Parathyroid adenoma (tissue), 2 donors: ENCODE measurements at regions not wholly inside any gene's neighbourhood (a gene's known extent, or its start where the extent isn't known, plus 50 kb on each side); places are given as distances from the start of the nearest gene placed in this dataset.

Experiments
- H2AFZ ChIP-seq: fragments of 300-600 bp; sonication (generic); one replicate; pipeline ENCODE4 v1.7.0; 2017; ENCODE audit warnings: antibody characterized with exemption, mild to moderate bottlenecking
- H3K27ac ChIP-seq: fragments of 300-600 bp; sonication (generic); one replicate; pipeline ENCODE4 v1.7.0; 2017
- H3K27me3 ChIP-seq: fragments of 300-600 bp; sonication (generic); one replicate; pipeline ENCODE4 v1.7.0; 2017; ENCODE audit warnings: low read length; ENCODE audit not compliant: control insufficient read depth, insufficient read depth
- H3K36me3 ChIP-seq: fragments of 300-600 bp; sonication (generic); one replicate; pipeline ENCODE4 v1.7.0; 2017; ENCODE audit warnings: low read length; ENCODE audit not compliant: control insufficient read depth, insufficient read depth
- H3K4me1 ChIP-seq: fragments of 300-600 bp; sonication (generic); one replicate; pipeline ENCODE4 v1.7.0; 2017; ENCODE audit warnings: control low read depth
- H3K4me2 ChIP-seq: fragments of 300-600 bp; sonication (generic); one replicate; pipeline ENCODE4 v1.7.0; 2017; ENCODE audit warnings: low read length
- H3K4me3 ChIP-seq: fragments of 300-600 bp; sonication (generic); one replicate; pipeline ENCODE4 v1.7.0; 2017; ENCODE audit warnings: low read depth, low read length
- H3K79me2 ChIP-seq: fragments of 300-600 bp; sonication (generic); one replicate; pipeline ENCODE4 v1.7.0; 2017; ENCODE audit warnings: control low read depth
- H3K9ac ChIP-seq: fragments of 300-600 bp; sonication (generic); one replicate; pipeline ENCODE4 v1.7.0; 2017; ENCODE audit warnings: mild to moderate bottlenecking
- H3K9me3 ChIP-seq: fragments of 300-600 bp; sonication (generic); one replicate; pipeline ENCODE4 v1.7.0; 2017; ENCODE audit warnings: low read length; ENCODE audit not compliant: control insufficient read depth
- TF ChIP-seq, protein P1 (sequence below): fragments of 300-600 bp; sonication (generic); IDR thresholded peaks from one replicate; pipeline ENCODE4 v1.7.0; 2017; ENCODE audit warnings: antibody characterized with exemption, mild to moderate bottlenecking
- donor health status: primary hyperparathyroidism.

DNA sequence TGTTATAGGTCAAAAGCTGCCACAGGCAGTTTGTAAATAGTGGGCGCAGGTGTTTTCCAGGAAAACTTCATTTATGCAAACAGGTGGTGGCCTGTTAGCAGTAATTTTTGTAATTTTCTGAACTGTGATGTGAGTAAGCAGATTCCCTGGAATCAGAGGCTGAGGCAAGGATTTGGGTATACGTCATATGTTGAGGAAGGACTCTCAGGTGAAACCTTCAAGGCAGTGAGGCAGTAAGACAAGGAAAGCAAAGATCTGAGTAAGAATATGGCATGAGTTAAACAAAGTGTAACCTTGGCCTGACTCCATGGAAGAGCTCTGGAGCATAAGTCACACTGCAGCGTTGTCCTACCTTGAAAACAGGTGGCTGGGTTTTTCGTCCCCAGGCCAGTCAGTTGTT lies 291.1 kb upstream of the BTBD3 start:
- no peak overlapping the region for H2AFZ ChIP-seq
- H3K9me3 ChIP-seq, result no peaks in the 10 kb centered on the region
- no peak overlapping the region for H3K27ac ChIP-seq
- H3K4me1 ChIP-seq, result no peaks in the 10 kb centered on the region
- no peak overlapping the region for H3K4me3 ChIP-seq
- H3K4me2 ChIP-seq, result no peak overlapping the region
- H3K79me2 ChIP-seq, result no peaks in the 10 kb centered on the region
- H3K36me3 ChIP-seq, result no peaks in the 10 kb centered on the region
- no peak overlapping the region for H3K9ac ChIP-seq
- TF ChIP-seq, protein P1, sequence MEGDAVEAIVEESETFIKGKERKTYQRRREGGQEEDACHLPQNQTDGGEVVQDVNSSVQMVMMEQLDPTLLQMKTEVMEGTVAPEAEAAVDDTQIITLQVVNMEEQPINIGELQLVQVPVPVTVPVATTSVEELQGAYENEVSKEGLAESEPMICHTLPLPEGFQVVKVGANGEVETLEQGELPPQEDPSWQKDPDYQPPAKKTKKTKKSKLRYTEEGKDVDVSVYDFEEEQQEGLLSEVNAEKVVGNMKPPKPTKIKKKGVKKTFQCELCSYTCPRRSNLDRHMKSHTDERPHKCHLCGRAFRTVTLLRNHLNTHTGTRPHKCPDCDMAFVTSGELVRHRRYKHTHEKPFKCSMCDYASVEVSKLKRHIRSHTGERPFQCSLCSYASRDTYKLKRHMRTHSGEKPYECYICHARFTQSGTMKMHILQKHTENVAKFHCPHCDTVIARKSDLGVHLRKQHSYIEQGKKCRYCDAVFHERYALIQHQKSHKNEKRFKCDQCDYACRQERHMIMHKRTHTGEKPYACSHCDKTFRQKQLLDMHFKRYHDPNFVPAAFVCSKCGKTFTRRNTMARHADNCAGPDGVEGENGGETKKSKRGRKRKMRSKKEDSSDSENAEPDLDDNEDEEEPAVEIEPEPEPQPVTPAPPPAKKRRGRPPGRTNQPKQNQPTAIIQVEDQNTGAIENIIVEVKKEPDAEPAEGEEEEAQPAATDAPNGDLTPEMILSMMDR, result no peak
- no peaks in the 10 kb centered on the region for H3K27me3 ChIP-seq

DNA sequence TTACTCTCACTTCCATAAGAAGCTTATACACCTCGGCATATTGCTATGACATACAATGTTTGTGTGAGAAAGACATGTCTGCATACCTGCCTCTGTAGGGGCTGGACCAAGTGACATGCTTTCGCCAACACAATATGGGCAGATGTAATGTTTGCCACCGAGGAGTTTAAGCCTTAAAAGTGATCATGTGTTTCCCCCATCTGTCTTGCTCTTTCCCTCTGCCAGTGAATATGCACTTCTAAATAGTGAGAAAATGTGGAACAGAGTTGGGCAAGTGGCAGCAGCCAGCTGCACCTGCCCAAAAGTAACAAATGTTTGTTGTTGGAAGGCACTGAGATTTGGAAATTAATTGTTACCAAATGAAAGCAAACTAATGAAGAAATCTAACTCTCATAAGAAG lies 274.8 kb upstream of the BTBD3 start:
- TF ChIP-seq, protein P1, result no peak
- Histone ChIP-seq H2AFZ (no peak overlapping the region), H3K27me3 (no peaks in the 10 kb centered on the region), H3K4me3 (no peak overlapping the region), H3K9ac (no peak overlapping the region), H3K4me2 (no peak overlapping the region), H3K27ac (no peak overlapping the region), H3K4me1 (no peaks in the 10 kb centered on the region), H3K9me3 (no peaks in the 10 kb centered on the region), H3K36me3 (no peaks in the 10 kb centered on the region), H3K79me2 (no peaks in the 10 kb centered on the region)

DNA sequence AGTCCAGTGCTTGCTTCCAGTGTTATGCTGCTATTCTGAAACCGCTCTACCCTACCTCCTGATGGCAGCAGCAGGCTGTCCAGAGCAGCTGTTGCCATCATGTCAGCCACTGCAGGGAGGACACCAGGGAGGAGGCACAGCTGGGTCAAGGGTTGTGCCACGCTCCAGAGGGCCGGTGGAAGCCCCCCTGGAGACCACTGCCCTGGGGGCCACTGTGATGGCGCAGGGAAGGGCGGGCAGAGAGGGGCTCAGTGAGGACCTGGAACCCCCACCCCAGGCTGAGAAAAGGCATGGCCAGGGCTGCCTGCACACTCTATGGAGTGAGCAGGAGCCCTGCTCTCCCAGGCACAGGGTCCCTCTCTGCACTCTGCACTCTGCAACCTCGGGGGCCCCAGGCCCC lies 271.3 kb upstream of the BTBD3 start:
- H2AFZ ChIP-seq, result no peak overlapping the region
- H3K4me3 ChIP-seq, result no peak overlapping the region
- H3K9ac ChIP-seq, result no peak overlapping the region
- no peaks in the 10 kb centered on the region for H3K79me2 ChIP-seq
- no peak overlapping the region for H3K27ac ChIP-seq
- no peaks in the 10 kb centered on the region for H3K36me3 ChIP-seq
- H3K4me1 ChIP-seq, result no peaks in the 10 kb centered on the region
- no peaks in the 10 kb centered on the region for H3K27me3 ChIP-seq
- no peak overlapping the region for H3K4me2 ChIP-seq
- TF ChIP-seq, protein P1, result no peak
- H3K9me3 ChIP-seq, result no peaks in the 10 kb centered on the region

DNA sequence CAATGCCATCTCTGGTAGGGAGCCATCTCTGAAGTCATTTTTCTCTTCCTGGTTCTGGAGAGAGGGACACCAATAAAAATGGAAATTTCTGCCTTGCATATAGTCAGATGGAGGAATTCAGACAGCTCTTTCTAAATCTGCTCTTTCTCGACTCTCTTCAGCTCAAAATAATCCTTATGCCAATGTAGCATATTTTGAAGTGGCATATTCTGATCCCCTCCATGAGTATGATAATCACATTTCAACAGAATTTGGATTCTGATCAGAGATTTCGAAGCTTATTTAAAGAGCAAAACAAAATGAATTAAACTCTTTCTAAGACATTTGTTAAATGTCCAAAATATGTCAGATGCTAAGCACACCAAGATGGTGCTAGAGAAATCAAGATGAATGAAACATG lies 267.1 kb upstream of the BTBD3 start:
- Histone ChIP-seq H3K4me3 (no peak overlapping the region), H3K36me3 (no peaks in the 10 kb centered on the region), H3K9ac (no peak overlapping the region), H3K79me2 (no peaks in the 10 kb centered on the region), H3K27me3 (no peaks in the 10 kb centered on the region), H3K4me2 (no peak overlapping the region), H3K27ac (no peak overlapping the region), H2AFZ (no peak overlapping the region), H3K9me3 (no peaks in the 10 kb centered on the region), H3K4me1 (no peaks in the 10 kb centered on the region)
- TF ChIP-seq, protein P1, result no peak

DNA sequence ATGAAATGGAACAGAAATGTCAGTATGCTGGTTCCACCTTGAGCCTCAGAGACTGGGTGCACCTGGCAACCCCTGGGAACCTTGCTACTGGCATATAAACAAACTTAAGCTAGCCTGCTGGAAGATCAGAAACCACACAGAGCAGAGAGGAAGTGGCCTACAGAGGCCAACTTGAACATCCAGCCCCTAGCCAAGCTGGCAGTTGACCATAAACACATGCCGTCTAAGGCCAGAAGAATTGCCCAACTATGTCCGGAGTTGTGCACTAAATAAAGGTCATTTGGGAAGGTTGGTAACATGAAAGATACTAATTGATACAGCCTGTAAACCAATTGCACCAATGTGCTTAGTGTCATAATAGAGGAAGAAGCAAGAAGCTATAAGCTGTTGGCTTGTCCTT lies 266.6 kb upstream of the BTBD3 start:
- H3K4me1 ChIP-seq, result no peaks in the 10 kb centered on the region
- no peaks in the 10 kb centered on the region for H3K27me3 ChIP-seq
- TF ChIP-seq, protein P1, result no peak
- no peak overlapping the region for H2AFZ ChIP-seq
- H3K27ac ChIP-seq, result no peak overlapping the region
- H3K4me3 ChIP-seq, result no peak overlapping the region
- no peaks in the 10 kb centered on the region for H3K36me3 ChIP-seq
- H3K9ac ChIP-seq, result no peak overlapping the region
- no peaks in the 10 kb centered on the region for H3K9me3 ChIP-seq
- no peak overlapping the region for H3K4me2 ChIP-seq
- no peaks in the 10 kb centered on the region for H3K79me2 ChIP-seq
